ENCODE measurements at regions not wholly inside any gene's neighbourhood (a gene's known extent, or its start where the extent isn't known, plus 50 kb on each side); places are given as distances from the start of the nearest gene placed in this dataset.

- peaks cover 3% of the 10 kb centered on the region; the same call in 1 of the 2 replicates for H3K9me3 ChIP-seq (ENCODE audit: control insufficient read depth, insufficient read depth, low read length)
- DNase-seq = no peak
- H2AK9ac ChIP-seq (replicated peaks; ENCODE audit: low read depth, low read length, poor library complexity) = no peak overlapping the region
- no peak overlapping the region for H3K4me2 ChIP-seq (ENCODE audit: low read depth, low read length)
- H2BK120ac ChIP-seq (ENCODE audit: low read depth, low read length) = no peak overlapping the region
- H3K27ac ChIP-seq (ENCODE audit: insufficient read depth, low read length) = no peak overlapping the region
- no peaks in the 10 kb centered on the region for H3K79me1 ChIP-seq (ENCODE audit: low read depth in 1 of 2, low read length in 2 of 2)
- no peaks in the 10 kb centered on the region for H3K4me1 ChIP-seq (ENCODE audit: control insufficient read depth, insufficient read depth, low read length)
- no peak overlapping the region for H4K5ac ChIP-seq (ENCODE audit: low read depth, low read length)
- TF ChIP-seq CTCF (conservative IDR thresholded peaks at IDR 0.05; ENCODE audit: low read depth, low read length) (no peak), ELK1 (IDR thresholded peaks at IDR 0.05; ENCODE audit: borderline replicate concordance, low read depth, low read length) (no peak), CEBPB (IDR thresholded peaks at IDR 0.05; ENCODE audit: low read depth, low read length) (no peak), USF2 (IDR thresholded peaks at IDR 0.05; ENCODE audit: low read depth, low read length) (no peak), MXI1 (IDR thresholded peaks at IDR 0.05; ENCODE audit: borderline replicate concordance, low read depth, low read length) (no peak), MAZ (IDR thresholded peaks at IDR 0.05; ENCODE audit: borderline replicate concordance, low read depth, low read length) (no peak), RFX5 (IDR thresholded peaks at IDR 0.05; ENCODE audit: low read depth, low read length) (no peak), POLR2A (IDR thresholded peaks at IDR 0.05; ENCODE audit: low read depth, low read length) (no peak), BHLHE40 (IDR thresholded peaks at IDR 0.05; ENCODE audit: low read depth, low read length) (no peak), CHD1 (IDR thresholded peaks at IDR 0.05; ENCODE audit: low read depth, low read length) (no peak), SMC3 (IDR thresholded peaks at IDR 0.05; ENCODE audit: low read depth, low read length) (no peak), MAFK (IDR thresholded peaks at IDR 0.05; ENCODE audit: low read depth, low read length) (no peak), FOS (IDR thresholded peaks at IDR 0.05; ENCODE audit: low read depth, low read length) (no peak), RAD21 (IDR thresholded peaks at IDR 0.05; ENCODE audit: low read length) (no peak), NFE2L2 (IDR thresholded peaks at IDR 0.05; ENCODE audit: low read depth, low read length) (no peak), RCOR1 (IDR thresholded peaks at IDR 0.05; ENCODE audit: insufficient replicate concordance, low read length) (no peak)
- no peak overlapping the region for H3K23ac ChIP-seq (ENCODE audit: low read depth, low read length)
- H3K14ac ChIP-seq (replicated peaks; ENCODE audit: low read depth, low read length) = no peak overlapping the region
- no peaks in the 10 kb centered on the region for H3K9me1 ChIP-seq (ENCODE audit: insufficient read depth, low read length)
- no peak overlapping the region for H3K56ac ChIP-seq (ENCODE audit: extremely low read depth, insufficient read depth, low read length)
- no peak overlapping the region for H3K9ac ChIP-seq (ENCODE audit: low read depth, low read length)
- H3K4ac ChIP-seq (ENCODE audit: low read depth, low read length) = no peak overlapping the region
- in situ Hi-C loops (cut with MboI; ENCODE audit: low sequenced_read_pairs) (no loop called here), dilution Hi-C loops (cut with HindIII; ENCODE audit: low sequenced_read_pairs, unreplicated experiment) (no loop called here), intact Hi-C loops (cut with micrococcal nuclease) (no loop called here)
- H3K18ac ChIP-seq (ENCODE audit: low read depth, low read length) = no peak overlapping the region
- H4K91ac ChIP-seq (ENCODE audit: insufficient read depth, low read depth, low read length) = no peak overlapping the region
- no TSS peak for BruUV-seq (replicated peaks)
- POLR2A ChIA-PET (ENCODE audit: unreplicated experiment) = interaction anchor here (0.7 kb wide), 1 partner anchor 18 kb away, joined by 28 read pairs; no protein-coding TSS in a partner anchor
- H3K36me3 ChIP-seq (ENCODE audit: control insufficient read depth, insufficient read depth, low read length) = no peaks in the 10 kb centered on the region
- H4K8ac ChIP-seq (ENCODE audit: low read depth in 2 of 2, low read length in 2 of 2) = no peak overlapping the region
- no peak overlapping the region for H3K4me3 ChIP-seq (ENCODE audit: insufficient read depth, low read depth, low read length)
- ATAC-seq (ENCODE audit: low read depth) = no peak
- no peak overlapping the region for H2AFZ ChIP-seq (replicated peaks; ENCODE audit: low read length, poor library complexity)
- H2BK15ac ChIP-seq (ENCODE audit: low read depth, low read length) = no peak overlapping the region
- CTCF ChIA-PET = no interaction called here
- H3K27me3 ChIP-seq (ENCODE audit: control insufficient read depth, insufficient read depth, low read length) = no peaks in the 10 kb centered on the region
- no peaks in the 10 kb centered on the region for H4K20me1 ChIP-seq (ENCODE audit: insufficient read depth, low read length)
- no peak overlapping the region for H2BK20ac ChIP-seq (ENCODE audit: low read depth, low read length)
- no peak overlapping the region for H2AK5ac ChIP-seq (ENCODE audit: low read depth, low read length)
- no peak overlapping the region for H2BK5ac ChIP-seq (ENCODE audit: low read depth, low read length, poor library complexity, severe bottlenecking)
These were observed 140.0 kb upstream of the IRX6 start for GRCh38 chr16:55184052-55184451.

Data from IMR-90 (cell line).